NCI-H2227 (cell line): ENCODE measurements at regions not wholly inside any gene's neighbourhood (a gene's known extent, or its start where the extent isn't known, plus 50 kb on each side); places are given as distances from the start of the nearest gene placed in this dataset.

Source experiments
- DNase-seq: peaks from one replicate; lab custom pipeline; 2025; ENCODE audit not compliant: unreplicated experiment; lab: John Stamatoyannopoulos, UW

DNA sequence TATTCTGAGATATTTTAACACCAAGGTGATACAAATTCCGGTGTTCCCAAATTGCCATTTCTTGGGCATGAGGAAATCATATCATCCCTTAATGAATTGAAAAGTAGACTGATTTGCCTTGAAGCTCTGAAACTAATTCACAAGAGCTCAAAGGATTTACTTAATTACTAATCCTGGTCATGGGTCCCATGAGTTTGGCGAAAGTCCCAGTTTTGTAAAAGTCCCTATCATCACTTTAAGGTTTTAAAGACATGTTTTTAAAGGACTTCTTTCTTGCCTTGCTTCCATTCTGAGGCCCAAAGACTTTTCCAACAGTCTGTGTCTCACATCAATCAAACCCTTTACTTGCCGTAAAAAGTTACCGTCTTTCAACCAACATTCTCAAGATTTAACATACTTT lies 377.9 kb downstream of the DNAJB9 start:
- no peak for DNase-seq

DNA sequence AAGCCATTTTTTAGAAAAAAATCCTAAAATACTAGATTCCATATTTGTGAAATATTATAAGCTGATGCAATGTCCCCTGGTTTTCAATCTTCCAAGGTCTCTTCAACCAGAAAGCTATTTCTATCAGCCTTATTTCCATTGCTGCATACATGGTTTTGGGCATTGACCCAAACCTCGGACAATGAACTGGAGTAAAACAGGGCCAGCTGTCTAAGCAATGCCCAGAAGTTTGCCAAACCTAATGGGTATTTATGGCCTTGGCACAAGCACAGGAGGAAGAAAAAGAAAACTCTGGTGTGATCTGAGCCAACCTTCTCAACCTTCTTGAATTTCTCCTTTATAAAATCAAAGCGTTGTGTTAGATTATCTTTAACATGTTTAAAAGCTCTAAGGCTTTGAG lies 402.3 kb downstream of the DNAJB9 start:
- DNase-seq, result no peak

DNA sequence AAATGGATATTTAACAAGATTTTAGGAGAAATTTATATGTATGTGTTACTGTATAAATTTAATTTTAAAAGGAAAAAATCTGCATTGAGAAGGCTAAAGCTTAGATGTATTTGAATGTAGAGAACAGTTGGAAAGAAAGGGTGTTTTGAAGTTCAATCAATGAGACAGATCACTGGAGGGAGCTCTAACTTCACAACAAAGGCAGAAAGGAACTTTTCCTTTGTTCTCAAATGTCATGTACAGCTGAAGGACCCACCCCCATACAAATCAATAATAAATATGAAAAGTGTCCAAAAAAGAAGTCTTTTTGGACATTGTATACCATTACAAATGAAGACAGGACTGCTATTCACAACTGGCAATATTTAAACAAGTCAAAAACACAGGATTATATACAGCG lies 403.4 kb downstream of the DNAJB9 start:
- DNase-seq, result no peak

DNA sequence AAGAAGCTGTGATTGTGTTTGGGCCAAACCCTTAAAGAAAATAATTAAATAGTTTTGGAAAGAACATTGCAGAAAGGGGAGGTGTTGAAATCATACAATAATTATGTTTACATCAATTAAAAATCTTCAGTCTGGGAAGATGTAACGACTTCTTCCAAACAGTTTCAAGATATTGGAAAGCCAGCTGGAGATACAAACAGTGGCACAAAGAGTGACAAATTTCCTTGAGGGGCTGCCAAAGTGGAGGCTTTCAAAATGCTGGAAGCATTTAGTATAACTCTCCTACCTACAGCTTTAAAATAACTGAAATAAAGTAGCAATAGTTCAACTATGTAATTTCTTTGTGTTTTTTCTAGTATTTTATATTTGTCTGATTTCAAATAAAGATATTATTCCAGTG lies 405.0 kb downstream of the DNAJB9 start:
- no peak for DNase-seq

DNA sequence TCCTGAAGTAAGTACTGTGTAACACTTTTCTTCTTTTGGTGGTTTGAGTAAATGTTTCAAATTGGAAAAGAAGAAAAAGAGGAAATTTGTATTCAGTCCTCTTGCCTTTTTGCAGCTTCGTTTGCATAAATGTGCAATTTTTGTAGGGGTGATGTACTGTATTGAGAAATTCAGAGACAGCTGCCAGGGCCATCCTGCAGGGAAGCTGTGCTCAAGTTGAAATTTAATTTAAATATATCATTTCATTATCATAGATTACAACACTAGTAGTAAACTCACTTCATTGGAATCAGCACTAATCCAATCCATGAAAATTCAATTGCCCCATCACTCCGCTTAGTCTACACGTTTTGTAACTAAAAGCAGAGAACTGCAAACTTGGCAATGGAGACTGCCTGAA lies 415.4 kb downstream of the DNAJB9 start:
- no peak for DNase-seq

DNA sequence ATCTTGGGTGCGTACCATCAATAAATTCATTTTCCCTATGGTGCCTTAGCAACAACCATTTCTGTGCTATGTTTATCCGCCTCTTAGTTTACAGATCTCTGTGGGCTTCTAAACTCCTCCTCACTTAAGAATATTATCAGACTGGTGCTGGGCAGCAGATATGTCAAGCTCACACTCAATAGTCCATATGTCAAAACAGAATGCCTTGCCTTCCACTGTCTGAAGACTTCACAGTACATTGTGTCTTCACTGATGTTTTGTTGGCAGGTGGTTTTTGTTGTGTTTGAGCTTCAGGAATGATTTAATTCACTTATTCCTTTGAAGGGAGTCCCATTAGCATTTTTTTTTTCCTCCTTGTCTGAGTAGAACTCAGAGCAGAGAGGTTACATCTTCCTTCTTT lies 419.6 kb downstream of the DNAJB9 start:
- no peak for DNase-seq

DNA sequence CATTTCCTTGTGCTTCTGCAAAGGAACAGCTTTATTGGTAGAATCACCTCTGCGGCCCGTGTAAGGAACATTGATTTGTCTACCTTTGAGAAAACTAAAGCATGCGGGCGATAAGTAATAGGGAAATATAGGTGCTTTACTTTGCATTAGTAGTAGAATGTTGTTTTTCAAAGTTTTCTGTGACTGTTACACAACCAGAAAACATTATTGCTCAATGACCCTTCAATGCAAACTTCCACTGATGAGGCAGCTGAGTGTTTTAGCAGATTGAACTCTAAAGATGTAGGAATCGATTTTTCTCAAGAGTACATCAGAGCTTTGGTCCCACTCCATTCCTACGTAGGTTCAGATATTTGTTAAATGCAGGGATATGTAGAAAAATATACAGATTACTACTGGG lies 427.8 kb downstream of the DNAJB9 start:
- no peak for DNase-seq

DNA sequence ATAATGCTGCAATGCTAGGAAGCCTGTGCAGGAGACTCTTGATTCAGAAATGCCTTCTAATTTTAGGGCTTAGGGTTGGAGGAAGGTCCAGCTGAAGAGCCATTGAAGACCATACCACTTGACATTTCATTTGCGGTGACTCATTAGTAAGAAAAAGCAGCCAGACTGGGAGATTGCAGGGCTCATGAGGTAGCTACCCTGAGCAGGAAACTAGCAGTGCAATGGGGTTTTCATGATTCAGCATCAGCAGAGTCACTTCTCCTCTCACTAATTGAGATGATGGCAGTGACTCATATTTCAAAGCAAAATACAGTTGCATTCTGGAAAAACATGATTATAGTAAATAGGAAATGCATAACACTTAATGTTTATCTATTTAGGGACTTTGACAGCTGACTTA lies 434.1 kb downstream of the DNAJB9 start:
- no peak for DNase-seq

DNA sequence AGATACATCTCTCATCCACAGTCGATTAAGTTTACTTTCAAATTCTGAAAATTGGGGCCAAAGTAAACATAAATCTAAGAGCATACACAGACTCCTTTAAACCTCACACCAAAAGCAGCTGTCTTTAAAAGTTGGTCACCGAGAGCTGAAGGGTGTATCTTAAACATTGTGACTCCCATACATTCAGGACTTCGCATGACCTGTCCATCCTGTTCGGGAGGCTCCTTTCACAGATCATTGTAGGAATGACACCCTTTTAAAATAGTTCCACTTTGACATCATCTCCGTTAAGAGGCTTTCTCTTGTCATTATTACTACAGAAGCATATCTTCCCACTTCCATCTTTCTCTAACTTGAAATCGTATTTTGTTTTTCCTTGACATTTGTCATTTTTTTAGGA lies 440.0 kb downstream of the DNAJB9 start:
- DNase-seq, result no peak

DNA sequence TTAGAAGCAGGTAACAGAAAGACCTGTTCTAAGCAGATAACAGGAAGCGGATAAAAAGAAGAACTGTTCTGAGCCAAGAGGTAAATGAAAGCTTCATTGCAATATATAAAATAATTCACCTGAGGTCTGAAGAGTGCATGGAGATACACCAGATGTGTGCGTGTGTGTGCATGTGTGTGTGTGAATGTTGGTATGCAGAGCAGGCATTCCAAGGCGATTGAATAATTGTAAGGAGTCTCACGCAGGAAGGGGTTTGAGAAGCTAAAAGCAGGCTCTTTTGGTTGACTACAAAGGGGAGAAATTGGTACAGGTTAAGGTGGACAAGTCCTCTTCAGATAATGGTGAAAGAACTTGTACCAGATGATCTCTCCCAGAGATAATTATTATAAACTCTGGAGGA lies 450.6 kb downstream of the DNAJB9 start:
- no peak for DNase-seq

DNA sequence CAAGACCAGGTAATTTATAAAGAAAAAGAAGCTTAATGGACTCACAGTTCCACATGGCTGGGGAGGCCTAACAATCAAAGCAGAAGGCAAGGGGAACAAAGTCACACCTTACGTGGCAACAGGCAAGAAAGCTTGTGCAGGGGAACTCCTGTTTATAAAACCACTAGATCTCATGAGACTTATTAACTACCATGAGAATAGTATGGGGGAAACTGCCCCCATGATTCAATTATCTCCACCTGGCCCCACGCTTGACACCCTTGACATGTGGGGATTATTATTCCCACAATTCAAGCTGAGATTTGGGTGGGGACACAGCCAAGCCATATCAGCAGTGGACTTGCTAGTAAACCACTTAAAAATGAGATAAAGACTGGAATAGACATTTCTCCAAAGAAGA lies 451.7 kb downstream of the DNAJB9 start:
- no peak for DNase-seq

DNA sequence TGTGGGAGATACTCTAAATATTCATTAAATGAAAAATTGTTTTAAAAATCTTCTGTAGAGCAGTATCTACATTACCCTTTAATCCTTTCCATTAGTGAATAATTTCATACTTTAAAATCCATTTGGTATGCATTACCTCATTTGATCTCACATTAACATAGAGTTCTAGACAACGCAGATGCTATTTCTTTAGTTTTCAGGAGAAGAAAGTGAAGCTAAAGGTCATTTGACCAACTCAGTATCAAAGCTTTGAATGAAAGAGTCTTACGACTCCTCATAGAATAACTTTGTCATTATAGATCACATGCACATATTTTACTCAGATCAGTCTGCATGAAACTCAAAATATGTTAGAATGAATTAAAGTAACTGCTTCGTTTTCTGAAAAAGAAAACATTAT lies 460.2 kb downstream of the DNAJB9 start:
- no peak for DNase-seq

DNA sequence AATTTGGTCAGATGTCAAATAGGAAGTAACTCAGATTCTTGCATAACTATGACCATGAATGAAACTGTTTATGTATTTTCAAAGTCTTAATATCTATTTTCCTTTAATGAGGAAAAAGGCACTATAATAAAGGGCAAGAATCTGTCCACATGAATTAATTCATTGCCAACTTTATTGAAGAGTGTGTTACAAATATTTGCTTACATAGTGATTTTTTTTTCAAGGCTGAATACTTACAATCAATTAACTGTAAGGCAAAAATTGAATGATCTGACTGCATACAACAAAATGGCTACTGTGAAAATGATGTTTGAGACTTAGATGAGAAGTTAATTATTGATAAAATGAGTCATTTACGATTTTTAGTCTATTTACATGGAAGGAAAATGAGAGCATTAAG lies 475.0 kb downstream of the DNAJB9 start:
- no peak for DNase-seq

DNA sequence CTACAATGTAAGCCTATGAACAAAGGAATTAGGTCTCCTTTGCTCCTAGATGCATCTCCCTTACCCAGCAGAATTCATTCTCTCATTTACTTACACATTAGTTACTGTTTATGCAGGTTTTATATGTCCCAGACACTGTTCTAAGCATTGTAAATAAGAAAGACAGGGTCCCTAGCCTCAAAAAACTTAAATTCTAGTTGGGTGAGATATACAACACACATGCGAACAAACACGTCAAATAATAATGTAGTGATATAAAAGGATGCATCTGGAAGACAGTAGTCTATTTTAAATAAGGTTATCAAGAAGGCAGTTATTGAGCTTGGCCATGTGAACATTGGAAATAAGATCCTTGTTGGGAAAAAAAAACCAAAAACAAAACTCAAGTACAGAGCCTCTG lies 479.7 kb downstream of the DNAJB9 start:
- no peak for DNase-seq

DNA sequence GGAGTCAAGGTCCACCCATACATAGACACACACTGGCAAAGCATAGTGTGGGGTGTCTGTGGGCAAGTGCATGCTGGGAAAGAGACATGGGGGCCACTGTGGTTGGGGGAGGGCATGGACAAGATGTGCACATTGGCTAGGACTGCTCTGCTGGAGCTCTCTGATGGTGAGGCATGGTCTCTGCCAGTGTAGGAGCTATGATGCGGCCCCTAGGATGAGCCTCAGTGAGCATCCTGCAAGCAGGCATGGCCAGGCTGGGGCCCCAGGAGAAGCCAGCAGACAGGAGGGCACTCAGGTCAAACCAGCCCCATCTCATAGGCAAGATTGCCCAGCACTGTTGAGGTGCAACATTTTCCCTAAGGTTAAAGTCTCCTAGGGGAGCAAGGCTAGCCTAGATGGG lies 489.4 kb downstream of the DNAJB9 start:
- no peak for DNase-seq

DNA sequence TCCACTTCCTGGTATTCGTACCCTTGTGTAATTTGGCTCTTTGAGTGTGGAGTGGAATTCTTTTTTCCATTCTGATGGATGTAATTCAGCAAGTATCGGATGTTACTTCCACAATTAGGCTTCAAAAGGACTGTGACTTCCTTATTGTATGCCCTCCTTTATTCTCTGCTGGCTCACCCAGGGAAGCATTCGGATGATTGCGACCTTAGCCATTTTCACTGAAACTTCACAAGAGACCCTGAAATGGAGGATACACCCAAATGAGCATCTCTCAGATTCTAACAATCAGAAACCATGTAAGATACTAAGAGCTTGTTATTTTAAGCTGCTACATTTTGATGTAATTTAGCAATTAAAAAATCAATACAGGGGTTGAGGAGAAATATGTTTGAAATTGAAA lies 493.1 kb downstream of the DNAJB9 start:
- DNase-seq, result no peak

DNA sequence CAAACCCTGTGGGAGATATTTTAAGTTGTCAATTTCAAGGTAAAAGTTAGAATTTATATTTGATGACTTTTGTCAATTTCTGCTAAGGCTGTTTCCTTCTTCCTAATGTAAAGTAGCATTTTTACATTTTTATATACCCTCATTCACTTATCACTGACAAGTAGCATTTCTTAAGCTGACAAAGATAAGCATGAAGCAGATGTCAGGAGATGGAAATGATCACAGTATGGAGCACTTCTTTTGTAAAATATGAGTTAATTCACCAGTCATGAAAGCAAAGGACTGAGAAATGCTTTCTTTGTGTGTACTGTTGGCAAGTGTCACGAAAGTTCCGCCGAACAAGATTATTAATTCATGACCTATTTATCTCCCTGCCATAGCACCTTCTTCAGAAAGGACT lies 503.9 kb downstream of the DNAJB9 start:
- no peak for DNase-seq

DNA sequence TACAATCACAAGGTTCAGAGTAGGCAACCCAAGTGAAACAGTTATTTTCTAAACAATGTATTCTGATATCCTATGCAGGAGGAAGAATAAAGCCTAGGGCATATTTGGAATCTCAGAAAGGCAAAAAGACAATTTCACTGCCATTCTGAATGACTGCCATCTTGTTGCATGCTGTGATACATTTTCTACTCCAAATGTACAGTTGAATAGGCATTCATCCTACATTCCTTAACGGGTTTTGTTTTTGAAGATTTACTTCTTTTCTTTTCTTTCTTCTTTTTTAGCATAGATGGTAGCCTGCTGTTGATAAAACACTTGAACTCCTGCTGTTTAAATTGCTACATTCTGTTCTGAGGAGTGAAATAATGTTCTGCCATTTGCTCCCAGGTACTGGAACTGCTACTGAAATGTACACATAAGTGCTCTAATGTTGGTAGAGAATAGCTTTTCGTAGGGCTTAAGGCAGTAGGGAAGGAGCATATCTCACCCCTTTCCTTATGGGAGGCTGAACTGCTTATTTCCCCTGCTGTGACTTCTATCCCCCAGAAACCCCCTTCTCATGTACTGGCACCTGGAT lies 506.8 kb downstream of the DNAJB9 start:
- DNase-seq, result no peak

DNA sequence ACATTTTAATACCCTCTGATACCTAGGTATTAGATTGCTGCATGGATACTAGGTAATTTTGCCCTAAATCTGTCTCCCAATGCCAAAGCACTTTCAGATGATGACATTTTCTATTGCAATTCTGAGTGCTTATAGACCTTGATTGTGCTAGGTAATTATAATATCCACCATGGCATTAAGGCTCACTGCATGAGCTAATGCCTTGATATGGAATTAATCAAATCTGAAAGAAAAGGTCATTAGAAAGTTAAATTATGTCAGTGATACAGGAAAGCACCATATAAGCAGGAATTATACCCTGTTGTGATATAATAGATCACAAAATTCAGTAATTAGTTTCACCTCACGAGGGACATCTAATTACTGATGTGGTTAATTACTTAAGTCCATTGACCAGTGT lies 521.4 kb downstream of the DNAJB9 start:
- no peak for DNase-seq

DNA sequence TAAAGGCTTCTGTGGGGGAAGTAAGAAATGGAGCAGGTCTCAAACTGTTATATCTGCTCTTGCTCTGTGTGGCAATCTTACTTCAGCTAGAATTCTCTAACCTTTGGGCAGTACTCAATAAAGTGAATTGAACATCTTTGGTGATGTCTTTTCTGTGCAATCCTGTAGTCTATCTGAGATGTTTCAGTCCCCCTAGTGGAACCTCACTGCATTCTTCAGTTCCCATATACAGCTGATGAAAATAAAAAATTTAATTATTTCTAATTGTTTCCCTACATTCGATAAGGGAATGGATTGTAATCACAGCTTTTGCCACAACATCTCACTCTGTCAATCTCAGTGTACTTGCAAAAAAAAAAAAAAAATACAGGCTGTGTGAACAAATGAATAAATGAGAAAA lies 522.6 kb downstream of the DNAJB9 start:
- no peak for DNase-seq

DNA sequence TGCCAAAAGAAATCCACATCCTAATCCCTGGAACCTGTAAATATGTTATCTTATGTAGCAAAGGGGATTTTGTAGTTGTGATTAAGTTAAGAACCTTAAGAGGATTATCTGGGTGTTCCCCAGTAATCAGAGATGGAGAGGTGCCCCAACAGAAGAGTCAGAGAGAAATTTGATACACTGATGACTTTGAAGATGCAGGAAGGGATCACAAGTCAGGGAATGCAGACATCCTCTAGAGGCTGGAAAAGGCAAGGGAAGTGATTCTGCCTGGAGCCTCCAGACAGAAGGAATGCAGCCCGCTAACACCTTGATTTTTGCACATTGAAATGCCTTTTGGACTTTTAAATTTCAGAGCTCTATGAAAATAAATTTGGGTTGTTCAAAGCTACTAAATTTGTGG lies 531.7 kb downstream of the DNAJB9 start:
- no peak for DNase-seq

DNA sequence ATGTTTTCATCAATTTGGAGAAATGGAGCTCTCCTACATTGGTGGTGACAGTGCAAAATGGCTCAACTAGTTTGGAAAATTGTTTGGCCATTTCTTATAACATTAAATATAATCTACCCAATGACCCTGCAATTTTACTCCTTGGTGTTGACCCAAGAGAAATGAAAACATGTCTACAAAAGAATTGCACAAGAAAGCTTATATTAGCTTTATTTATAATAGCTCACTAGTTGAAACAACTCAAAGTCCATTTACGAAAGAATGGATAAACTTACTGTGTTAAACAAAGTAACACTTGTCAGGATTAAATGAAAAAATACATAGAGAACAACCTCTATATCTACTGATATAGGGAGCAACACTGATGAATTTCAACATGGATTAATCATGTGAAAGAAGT lies 539.9 kb downstream of the DNAJB9 start:
- DNase-seq, result no peak

DNA sequence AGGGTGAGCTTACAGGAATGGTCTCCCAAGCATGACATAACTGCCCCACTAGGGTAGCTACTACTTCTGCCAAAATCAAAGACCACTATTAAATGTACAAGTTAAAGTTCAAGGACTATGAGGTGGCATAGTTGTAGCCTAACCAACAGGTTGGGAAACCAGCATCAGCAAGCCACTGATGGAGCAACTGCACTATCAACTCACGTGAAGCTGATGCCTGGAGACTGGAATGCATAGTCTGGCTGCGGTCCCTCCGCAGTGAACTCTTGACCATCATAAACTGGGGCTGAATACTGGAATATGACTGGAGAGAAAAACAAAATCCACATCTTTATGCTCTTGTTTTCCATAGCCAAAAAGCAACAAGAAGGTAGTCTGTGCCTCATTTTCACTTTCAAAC lies 541.4 kb downstream of the DNAJB9 start:
- DNase-seq, result no peak
